Gastroesophageal sphincter (tissue), 3 donors: ENCODE measurements at regions not wholly inside any gene's neighbourhood (a gene's known extent, or its start where the extent isn't known, plus 50 kb on each side); places are given as distances from the start of the nearest gene placed in this dataset.

ENCODE experiments used
- EP300 ChIP-seq: sonication (generic); formaldehyde crosslinking; IDR thresholded peaks from one replicate; pipeline ENCODE4 v1.6.1; 2017; ENCODE audit warnings: antibody characterized with exemption, mild to moderate bottlenecking
- POLR2A ChIP-seq, 2 donors: fragments of 450-650 bp; IDR thresholded peaks; one replicate each; pipeline ENCODE4 v1.6.1; 2017; ENCODE audit warnings: antibody characterized with exemption in 2 of 2, mild to moderate bottlenecking in 2 of 2, moderate library complexity in 1 of 2
- POLR2AphosphoS5 ChIP-seq: sonication (generic); formaldehyde crosslinking; IDR thresholded peaks from one replicate; pipeline ENCODE4 v1.6.1; 2017; ENCODE audit warnings: antibody characterized with exemption
- TF ChIP-seq, protein P1 (sequence below), 4 experiments: fragments of 200-600 bp in 2 of 4; fragments of 450-650 bp in 2 of 4; sonication (generic) in 1 of 4; IDR thresholded peaks; one replicate each; pipeline ENCODE4 v1.5.1; 2017 to 2019; ENCODE audit warnings: antibody characterized with exemption in 4 of 4, mild to moderate bottlenecking in 2 of 4, moderate library complexity in 2 of 4

DNA sequence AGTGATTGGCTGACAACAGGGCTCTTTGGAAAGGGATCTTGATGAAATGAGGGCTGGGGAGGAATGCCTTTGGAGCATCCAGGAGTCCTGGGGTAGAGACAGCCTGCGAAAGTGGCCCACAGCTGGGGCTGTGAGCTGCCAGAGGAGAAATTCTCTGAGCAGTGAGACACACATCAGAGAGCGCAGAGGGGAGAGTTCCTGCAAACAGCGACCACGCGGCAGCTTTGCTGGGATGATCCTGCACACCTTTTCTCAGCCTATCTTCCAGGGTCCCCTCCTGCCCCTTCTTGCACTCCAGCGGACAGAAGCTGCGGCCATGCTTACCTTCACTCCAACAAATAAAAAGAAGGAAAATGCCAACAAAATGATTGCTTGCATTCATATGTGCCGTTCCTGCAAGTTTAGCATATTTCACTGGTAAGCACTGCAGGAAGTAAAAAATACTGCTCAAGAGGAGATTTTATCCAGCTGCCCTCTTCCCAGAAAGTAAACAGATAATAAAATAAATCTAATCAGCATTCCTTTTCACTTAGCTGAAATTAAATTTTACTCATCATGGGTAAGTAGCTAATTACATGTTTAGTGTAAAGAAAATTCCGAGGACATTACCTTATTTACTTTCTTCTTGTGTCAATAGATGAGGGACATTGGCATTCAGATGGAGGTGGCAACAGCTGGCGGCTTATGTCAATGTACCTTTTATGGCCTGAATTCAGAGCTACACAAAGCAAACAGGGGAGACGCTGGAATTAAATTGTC lies 339.9 kb upstream of the ARID1B start:
- TF ChIP-seq, protein P1, sequence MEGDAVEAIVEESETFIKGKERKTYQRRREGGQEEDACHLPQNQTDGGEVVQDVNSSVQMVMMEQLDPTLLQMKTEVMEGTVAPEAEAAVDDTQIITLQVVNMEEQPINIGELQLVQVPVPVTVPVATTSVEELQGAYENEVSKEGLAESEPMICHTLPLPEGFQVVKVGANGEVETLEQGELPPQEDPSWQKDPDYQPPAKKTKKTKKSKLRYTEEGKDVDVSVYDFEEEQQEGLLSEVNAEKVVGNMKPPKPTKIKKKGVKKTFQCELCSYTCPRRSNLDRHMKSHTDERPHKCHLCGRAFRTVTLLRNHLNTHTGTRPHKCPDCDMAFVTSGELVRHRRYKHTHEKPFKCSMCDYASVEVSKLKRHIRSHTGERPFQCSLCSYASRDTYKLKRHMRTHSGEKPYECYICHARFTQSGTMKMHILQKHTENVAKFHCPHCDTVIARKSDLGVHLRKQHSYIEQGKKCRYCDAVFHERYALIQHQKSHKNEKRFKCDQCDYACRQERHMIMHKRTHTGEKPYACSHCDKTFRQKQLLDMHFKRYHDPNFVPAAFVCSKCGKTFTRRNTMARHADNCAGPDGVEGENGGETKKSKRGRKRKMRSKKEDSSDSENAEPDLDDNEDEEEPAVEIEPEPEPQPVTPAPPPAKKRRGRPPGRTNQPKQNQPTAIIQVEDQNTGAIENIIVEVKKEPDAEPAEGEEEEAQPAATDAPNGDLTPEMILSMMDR (IDR thresholded peaks at IDR 0.05): no peak
- TF ChIP-seq EP300: no peak
- TF ChIP-seq POLR2A (IDR thresholded peaks at IDR 0.05): no peak
- TF ChIP-seq POLR2AphosphoS5: no peak
